ENCODE measurements at regions not wholly inside any gene's neighbourhood (a gene's known extent, or its start where the extent isn't known, plus 50 kb on each side); places are given as distances from the start of the nearest gene placed in this dataset.

DNA sequence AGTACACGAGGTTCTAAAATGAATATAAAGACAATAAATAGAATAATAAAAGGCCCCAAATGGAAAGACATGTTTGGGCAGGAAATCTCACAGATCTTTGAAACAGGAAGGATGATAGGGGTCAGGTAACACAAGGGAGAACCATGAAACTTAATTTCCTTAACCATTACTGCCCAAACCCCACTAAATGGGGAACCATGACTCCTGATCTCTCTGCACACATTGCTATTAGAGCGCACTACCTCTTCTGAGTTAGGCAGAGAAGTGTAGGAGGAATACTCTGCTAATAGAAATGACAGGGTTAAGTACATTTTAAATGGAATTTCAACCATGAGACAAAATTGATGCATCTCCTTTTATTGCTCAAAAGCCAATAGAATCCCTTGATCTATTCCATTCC, 213.7 kb upstream of the SETBP1 start:
- H3K36me3 Mint-ChIP-seq (ENCODE audit: low read depth): no peaks in the 10 kb centered on the region
- no peak for DNase-seq
- peaks cover 8% of the 10 kb centered on the region for H3K9me3 Mint-ChIP-seq
- H3K27me3 Mint-ChIP-seq (ENCODE audit: low read depth): no peaks in the 10 kb centered on the region
- CTCF ChIA-PET: no interaction called here
- intact Hi-C loops (cut with micrococcal nuclease): no loop called here
- H3K27ac Mint-ChIP-seq: no peak overlapping the region
- H3K4me1 Mint-ChIP-seq (ENCODE audit: low read depth): no peaks in the 10 kb centered on the region
- H3K4me3 Mint-ChIP-seq: no peak overlapping the region

DNA sequence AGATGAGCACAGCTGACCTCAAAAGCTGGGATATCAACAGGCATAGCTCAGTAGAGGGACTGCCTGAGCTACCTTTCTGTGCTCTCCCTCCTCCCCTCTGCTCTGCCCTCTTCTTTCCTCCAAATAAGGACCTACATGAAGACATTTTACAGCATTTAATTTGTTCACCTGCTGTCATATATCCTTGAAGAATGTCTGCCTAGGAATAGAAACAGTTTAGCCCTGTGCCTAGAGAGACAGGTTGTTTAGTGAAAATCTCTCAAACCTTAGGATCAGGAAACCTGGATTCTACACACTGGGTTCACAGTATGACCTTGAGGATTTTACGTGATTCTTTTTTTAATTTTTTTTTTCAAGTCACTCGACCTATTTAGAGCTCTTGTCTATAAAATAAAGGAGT, 213.0 kb upstream of the SETBP1 start:
- H3K27me3 Mint-ChIP-seq (ENCODE audit: low read depth): no peaks in the 10 kb centered on the region
- intact Hi-C loops (cut with micrococcal nuclease): no loop called here
- CTCF ChIA-PET: no interaction called here
- H3K27ac Mint-ChIP-seq: no peak overlapping the region
- no peak for DNase-seq
- no peaks in the 10 kb centered on the region for H3K4me1 Mint-ChIP-seq (ENCODE audit: low read depth)
- peaks cover 8% of the 10 kb centered on the region for H3K9me3 Mint-ChIP-seq
- H3K4me3 Mint-ChIP-seq: no peak overlapping the region
- no peaks in the 10 kb centered on the region for H3K36me3 Mint-ChIP-seq (ENCODE audit: low read depth)

DNA sequence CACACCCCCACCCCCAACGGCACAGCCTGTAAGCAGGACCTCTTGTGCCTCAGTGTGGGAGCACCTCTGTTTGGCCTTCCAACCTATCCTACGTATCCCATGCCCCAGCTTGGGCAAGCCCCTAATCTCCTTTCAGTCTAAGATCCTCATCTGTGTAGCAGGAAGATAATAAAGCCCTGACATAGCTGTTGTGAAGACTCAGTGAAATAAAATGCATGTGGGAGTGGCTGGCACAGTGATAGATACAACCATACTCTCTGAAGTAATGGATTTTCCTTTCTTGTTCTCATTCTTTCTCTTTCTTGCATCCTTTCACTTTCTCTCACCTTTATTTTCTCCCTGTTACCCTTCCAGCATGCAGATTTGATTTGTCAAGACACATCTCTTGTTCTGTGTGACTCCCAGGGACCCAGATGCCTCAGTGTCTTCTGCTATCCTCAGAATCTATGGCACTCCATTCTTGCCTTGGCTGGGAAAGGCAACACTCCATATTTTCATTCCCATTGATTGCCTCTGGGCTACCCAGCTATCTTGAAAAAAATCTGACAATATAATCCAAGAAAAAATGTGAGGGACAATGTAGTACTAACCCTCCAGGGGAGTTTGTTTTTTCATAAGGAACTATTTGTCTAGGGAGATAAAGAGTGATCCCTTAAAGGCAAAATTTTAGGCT, 207.2 kb upstream of the SETBP1 start:
- H3K4me3 Mint-ChIP-seq: no peak overlapping the region

DNA sequence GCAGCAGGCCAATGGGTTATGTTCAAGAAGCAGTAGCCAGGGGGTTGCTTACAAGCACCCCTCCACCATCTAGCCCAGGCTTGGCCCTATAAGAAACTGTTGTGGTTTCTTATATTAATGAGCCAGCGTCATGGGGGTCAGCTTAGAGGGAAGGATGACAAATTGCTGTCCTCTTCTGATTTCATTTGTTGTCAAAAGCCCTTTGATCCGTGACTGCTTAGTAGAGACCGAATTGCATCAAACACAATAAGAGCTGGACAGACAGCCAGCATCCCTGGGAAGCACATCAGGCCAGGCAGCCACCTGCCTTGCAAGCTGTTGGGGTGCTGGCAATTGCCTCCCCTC, 206.6 kb upstream of the SETBP1 start:
- intact Hi-C loops (cut with micrococcal nuclease): loop anchor here (10.0 kb wide), 1 partner anchor 59 kb away; no protein-coding TSS in a partner anchor
- Mint-ChIP-seq H3K27me3 (ENCODE audit: low read depth) (no peaks in the 10 kb centered on the region), H3K36me3 (ENCODE audit: low read depth) (no peaks in the 10 kb centered on the region), H3K4me3 (no peak overlapping the region), H3K27ac (no peak overlapping the region), H3K4me1 (ENCODE audit: low read depth) (no peaks in the 10 kb centered on the region), H3K9me3 (peaks cover 8% of the 10 kb centered on the region)
- CTCF ChIA-PET: interaction anchor here (0.7 kb wide), 1 partner anchor 803 kb away, joined by 4 read pairs; no protein-coding TSS in a partner anchor
- no peak for DNase-seq

More for the DNA sequence above, 207.2 kb upstream of the SETBP1 start:
- CTCF ChIA-PET: interaction anchor here (0.7 kb wide), 1 partner anchor 804 kb away, joined by 4 read pairs; no protein-coding TSS in a partner anchor
- no peaks in the 10 kb centered on the region for H3K27me3 Mint-ChIP-seq (ENCODE audit: low read depth)
- no peaks in the 10 kb centered on the region for H3K36me3 Mint-ChIP-seq (ENCODE audit: low read depth)
- H3K9me3 Mint-ChIP-seq: peaks cover 4% of the 10 kb centered on the region
- no peaks in the 10 kb centered on the region for H3K4me1 Mint-ChIP-seq (ENCODE audit: low read depth)
- no peak overlapping the region for H3K27ac Mint-ChIP-seq
- intact Hi-C loops (cut with micrococcal nuclease): loop anchor here (10.0 kb wide), 1 partner anchor 59 kb away; no protein-coding TSS in a partner anchor
- DNase-seq: no peak

DNA sequence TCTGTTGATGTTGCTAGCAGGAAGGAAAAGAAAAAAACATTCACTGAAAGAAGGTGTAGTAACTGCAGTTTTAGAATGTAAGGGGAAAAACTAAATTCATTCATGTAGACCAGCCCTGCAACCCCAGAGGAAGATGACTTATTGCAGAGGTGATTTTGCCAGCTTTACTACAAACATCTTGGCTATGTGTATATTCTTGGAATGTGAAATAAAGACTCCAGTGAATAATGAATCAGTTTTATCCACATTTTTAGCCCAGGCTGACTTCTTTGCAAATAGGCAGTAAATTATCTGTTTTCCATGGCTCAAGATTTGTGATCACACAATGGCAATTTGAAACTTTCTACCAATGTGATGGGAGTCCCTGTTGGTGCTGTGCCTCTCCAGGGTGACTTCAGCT, 206.1 kb upstream of the SETBP1 start:
- CTCF ChIA-PET: interaction anchor here (0.7 kb wide), 1 partner anchor 803 kb away, joined by 4 read pairs; no protein-coding TSS in a partner anchor
- Mint-ChIP-seq H3K4me3 (no peak overlapping the region), H3K36me3 (ENCODE audit: low read depth) (no peaks in the 10 kb centered on the region), H3K27ac (no peak overlapping the region), H3K9me3 (peaks cover 8% of the 10 kb centered on the region), H3K4me1 (ENCODE audit: low read depth) (no peaks in the 10 kb centered on the region), H3K27me3 (ENCODE audit: low read depth) (no peaks in the 10 kb centered on the region)
- intact Hi-C loops (cut with micrococcal nuclease): loop anchor here (10.0 kb wide), 1 partner anchor 60 kb away; no protein-coding TSS in a partner anchor
- DNase-seq: no peak

DNA sequence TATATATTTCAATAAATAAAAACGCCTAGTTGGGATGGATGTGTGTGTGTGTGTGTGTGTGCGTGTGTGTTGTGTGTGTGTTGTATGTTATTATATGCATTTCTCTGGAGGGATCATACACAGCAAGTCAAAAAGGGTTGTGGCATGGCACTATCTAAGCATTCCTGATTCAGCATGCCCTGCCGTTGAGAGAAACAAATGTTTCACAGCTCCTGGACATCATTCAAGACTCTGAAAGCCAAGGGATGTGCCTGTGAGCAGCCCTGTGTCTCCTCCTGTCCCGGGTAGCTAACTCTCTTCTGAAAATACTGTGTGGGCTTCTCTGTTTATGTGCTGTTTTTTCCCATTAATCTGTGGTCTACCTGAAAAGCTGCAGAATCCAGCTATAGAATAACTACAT, 197.9 kb upstream of the SETBP1 start:
- no peak overlapping the region for H3K27ac Mint-ChIP-seq
- H3K36me3 Mint-ChIP-seq (ENCODE audit: low read depth): no peaks in the 10 kb centered on the region
- no peaks in the 10 kb centered on the region for H3K27me3 Mint-ChIP-seq (ENCODE audit: low read depth)
- CTCF ChIA-PET: no interaction called here
- DNase-seq: no peak
- H3K4me3 Mint-ChIP-seq: no peak overlapping the region
- intact Hi-C loops (cut with micrococcal nuclease): no loop called here
- H3K9me3 Mint-ChIP-seq: peaks cover 8% of the 10 kb centered on the region
- H3K4me1 Mint-ChIP-seq (ENCODE audit: low read depth): no peaks in the 10 kb centered on the region

DNA sequence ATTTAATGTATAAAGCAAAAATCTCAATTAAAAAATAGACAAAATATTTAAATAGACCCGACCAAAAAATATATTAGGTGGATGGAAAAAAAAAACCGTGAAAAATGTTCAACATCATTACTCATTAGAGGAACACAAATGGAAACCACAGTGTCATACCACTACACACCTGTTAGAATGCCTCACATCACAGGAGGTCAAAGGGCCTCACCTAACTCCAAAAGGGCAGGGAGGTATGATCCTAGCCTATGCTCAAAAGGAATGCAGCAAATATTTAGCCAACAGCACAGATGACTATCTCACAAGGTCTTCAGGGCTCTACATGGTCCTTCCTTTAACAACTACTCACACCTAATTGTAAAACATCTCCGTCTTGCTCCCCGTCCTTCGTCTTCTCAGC, 185.5 kb upstream of the SETBP1 start:
- no peak overlapping the region for H3K27ac Mint-ChIP-seq

DNA sequence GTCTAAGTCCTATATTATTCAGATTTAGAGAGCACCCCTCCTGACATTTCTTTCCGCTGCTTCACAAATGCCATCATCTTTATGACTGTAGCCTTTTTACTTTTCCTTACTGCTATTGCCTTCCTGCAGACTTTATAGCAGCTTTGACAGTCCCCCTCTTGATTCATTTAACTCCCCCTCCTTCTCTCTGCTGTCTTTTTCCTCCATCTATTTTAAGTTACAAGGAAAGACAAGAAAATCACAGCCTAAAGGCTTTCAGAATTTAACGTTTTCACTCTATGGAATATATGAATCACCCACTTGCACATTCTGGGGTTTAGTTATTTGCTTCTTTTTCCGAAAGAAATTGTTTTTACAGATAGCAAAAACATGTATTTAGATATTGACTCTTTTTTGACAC, 183.4 kb upstream of the SETBP1 start:
- Mint-ChIP-seq H3K9me3 (peaks cover 3% of the 10 kb centered on the region), H3K27ac (no peak overlapping the region), H3K4me3 (no peak overlapping the region), H3K27me3 (ENCODE audit: low read depth) (no peaks in the 10 kb centered on the region), H3K4me1 (ENCODE audit: low read depth) (no peaks in the 10 kb centered on the region), H3K36me3 (ENCODE audit: low read depth) (no peaks in the 10 kb centered on the region)
- no peak for DNase-seq
- intact Hi-C loops (cut with micrococcal nuclease): no loop called here
- CTCF ChIA-PET: no interaction called here

More for the DNA sequence above, 185.5 kb upstream of the SETBP1 start:
- H3K4me1 Mint-ChIP-seq (ENCODE audit: low read depth): no peaks in the 10 kb centered on the region
- DNase-seq: no peak
- H3K36me3 Mint-ChIP-seq (ENCODE audit: low read depth): no peaks in the 10 kb centered on the region
- H3K9me3 Mint-ChIP-seq: peaks cover 3% of the 10 kb centered on the region
- no peak overlapping the region for H3K4me3 Mint-ChIP-seq
- no peaks in the 10 kb centered on the region for H3K27me3 Mint-ChIP-seq (ENCODE audit: low read depth)
- intact Hi-C loops (cut with micrococcal nuclease): no loop called here
- CTCF ChIA-PET: no interaction called here

DNA sequence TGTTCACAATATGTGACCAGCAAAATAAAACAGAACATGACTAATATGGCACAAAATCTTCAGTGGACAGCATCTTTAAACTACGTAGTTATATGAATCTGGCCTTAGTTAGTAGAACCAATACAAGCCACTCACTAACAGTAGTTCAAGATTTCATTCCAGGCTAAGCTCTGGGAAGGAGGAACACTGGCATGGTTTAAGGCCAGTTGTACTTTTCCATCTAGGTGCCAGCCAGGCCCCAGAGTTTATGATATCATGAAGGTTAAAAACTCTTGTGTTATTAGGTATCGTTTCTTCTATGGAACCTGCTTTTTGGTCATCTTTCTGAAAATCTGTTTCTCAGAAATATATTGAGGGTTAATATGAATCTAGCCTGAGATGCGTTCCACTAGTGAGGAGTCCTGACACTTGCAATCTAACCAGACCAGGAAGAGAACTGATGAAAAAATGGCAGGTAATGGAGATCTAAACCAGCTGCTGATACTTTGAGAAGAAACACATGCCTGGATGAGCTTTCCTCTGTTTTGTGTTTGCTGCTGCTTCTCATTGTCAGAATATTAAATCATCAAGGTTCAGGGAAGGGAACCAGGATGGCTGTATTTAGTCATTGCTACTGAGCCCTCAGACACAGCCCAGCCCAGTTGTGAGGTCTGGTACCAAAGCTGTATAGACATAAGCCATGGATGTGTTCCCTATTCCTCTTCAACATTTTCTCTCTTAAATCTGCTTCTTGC, 182.8 kb upstream of the SETBP1 start:
- CTCF ChIA-PET: no interaction called here
- Mint-ChIP-seq H3K27ac (no peak overlapping the region), H3K9me3 (peaks cover 3% of the 10 kb centered on the region), H3K4me3 (no peak overlapping the region), H3K36me3 (ENCODE audit: low read depth) (no peaks in the 10 kb centered on the region), H3K27me3 (ENCODE audit: low read depth) (no peaks in the 10 kb centered on the region), H3K4me1 (ENCODE audit: low read depth) (no peaks in the 10 kb centered on the region)
- no peak for DNase-seq
- intact Hi-C loops (cut with micrococcal nuclease): no loop called here

DNA sequence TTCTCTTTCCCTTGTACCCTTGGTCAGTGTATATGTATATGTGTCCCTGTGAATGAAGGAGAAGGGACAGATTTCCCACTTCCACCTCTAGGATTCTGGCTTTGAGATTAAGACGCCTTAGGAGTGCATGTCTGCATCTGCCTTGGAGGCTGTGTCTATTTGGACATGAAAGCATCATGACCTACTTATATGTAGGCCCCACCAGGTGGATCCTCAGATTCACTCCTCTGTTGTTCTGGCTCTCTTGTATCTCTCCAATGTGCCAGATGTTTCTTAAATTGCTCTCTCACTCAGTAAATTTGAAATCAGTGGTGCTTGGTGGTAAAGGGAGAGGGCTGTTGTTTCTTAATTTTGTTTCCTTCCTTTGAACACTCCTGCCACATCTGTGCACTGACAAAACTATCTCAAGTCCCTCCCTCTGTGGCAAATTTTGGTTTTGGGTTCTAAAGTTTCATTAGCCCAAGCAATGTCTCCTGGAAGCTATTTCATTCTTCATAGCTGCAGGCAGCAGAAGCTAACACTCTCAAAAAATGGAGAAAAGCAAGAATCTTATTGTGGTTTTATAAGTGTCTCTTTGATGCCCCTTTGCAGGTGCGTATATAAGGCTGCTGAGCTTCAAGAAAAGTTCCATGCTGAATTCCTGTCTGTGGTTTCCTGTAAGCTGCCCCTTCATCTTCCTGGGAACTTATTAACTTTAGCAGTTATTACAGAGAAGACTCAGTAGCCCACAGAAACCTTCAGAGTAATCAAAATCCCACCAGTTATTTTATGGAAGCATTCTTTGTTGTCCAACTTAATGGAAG, 179.7 kb upstream of the SETBP1 start:
- Mint-ChIP-seq H3K4me1 (ENCODE audit: low read depth) (no peaks in the 10 kb centered on the region), H3K36me3 (ENCODE audit: low read depth) (no peaks in the 10 kb centered on the region), H3K4me3 (no peak overlapping the region), H3K27ac (no peak overlapping the region), H3K27me3 (ENCODE audit: low read depth) (no peaks in the 10 kb centered on the region), H3K9me3 (peaks cover 3% of the 10 kb centered on the region)
- intact Hi-C loops (cut with micrococcal nuclease): no loop called here
- DNase-seq: no peak
- CTCF ChIA-PET: no interaction called here

DNA sequence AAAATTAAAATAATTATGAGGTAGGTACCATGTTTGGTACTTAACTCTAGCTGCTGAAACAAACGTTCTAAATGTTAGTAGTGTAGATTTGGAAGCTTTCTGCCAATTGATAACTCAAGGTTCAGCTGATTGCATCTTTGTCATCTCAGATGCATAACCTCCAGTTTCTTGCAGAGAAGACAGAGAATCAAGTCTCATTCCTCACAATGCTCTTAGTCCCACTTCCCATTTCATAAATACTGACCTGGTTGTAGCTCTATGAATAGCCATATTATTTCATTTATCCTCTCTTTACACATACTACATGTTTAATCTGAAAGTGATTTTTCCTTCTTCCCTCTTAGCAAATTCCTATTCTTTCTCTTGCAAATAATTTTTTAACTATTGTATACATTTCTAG, 178.5 kb upstream of the SETBP1 start:
- H3K27ac Mint-ChIP-seq: no peak overlapping the region
- H3K9me3 Mint-ChIP-seq: peaks cover 3% of the 10 kb centered on the region
- H3K4me1 Mint-ChIP-seq (ENCODE audit: low read depth): no peaks in the 10 kb centered on the region
- intact Hi-C loops (cut with micrococcal nuclease): no loop called here
- no peak overlapping the region for H3K4me3 Mint-ChIP-seq
- no peaks in the 10 kb centered on the region for H3K27me3 Mint-ChIP-seq (ENCODE audit: low read depth)
- no peaks in the 10 kb centered on the region for H3K36me3 Mint-ChIP-seq (ENCODE audit: low read depth)
- DNase-seq: no peak
- CTCF ChIA-PET: interaction anchor here (0.7 kb wide), 1 partner anchor 379 kb away, joined by 3 read pairs; no protein-coding TSS in a partner anchor

DNA sequence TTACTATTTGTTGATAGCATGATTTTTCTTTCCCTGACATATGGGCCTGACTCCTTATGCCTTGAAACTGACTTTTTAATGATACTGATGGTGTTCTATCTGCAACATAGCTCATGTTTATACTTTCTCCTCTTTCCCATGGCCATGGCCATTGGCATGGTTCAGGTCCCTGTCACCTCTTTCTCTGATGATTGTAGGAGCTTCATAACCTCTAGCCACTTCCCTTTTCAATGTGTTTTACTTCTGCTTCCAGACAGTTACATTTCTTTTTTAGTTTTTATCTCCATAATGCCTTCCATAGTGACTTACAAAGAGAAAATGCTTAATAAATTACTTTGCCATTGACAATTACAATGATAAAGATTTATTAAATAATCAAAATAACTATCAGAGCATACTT, 177.9 kb upstream of the SETBP1 start:
- no peaks in the 10 kb centered on the region for H3K4me1 Mint-ChIP-seq (ENCODE audit: low read depth)
- intact Hi-C loops (cut with micrococcal nuclease): no loop called here
- H3K27me3 Mint-ChIP-seq (ENCODE audit: low read depth): no peaks in the 10 kb centered on the region
- H3K9me3 Mint-ChIP-seq: peaks cover 3% of the 10 kb centered on the region
- no peak overlapping the region for H3K4me3 Mint-ChIP-seq
- H3K36me3 Mint-ChIP-seq (ENCODE audit: low read depth): no peaks in the 10 kb centered on the region
- CTCF ChIA-PET: interaction anchor here (0.7 kb wide), 1 partner anchor 379 kb away, joined by 3 read pairs; no protein-coding TSS in a partner anchor
- H3K27ac Mint-ChIP-seq: no peak overlapping the region
- DNase-seq: no peak
